Activated T-cell treated with anti-CD3 and anti-CD28 coated beads, Interleukin-2, amount 50 U/mL, for 72 hours (primary cell): ENCODE measurements at regions not wholly inside any gene's neighbourhood (a gene's known extent, or its start where the extent isn't known, plus 50 kb on each side); places are given as distances from the start of the nearest gene placed in this dataset.

Experiments
- ATAC-seq, 2 donors: fragments of 150-1000 bp; cut with Tn5 transposase; replicated peaks in 1 of 2; 2 replicates each; pipeline ENCODE4 v1.10.0; 2021; ENCODE audit warnings: moderate library complexity in 2 of 2, mild to moderate bottlenecking in 1 of 2
- DNase-seq, 2 donors: peaks; one replicate each; pipeline ENCODE4 v3.0.0; 2021 to 2022; ENCODE audit warnings: mixed read lengths in 1 of 2
- H3K27ac Mint-ChIP-seq: one replicate; pipeline ENCODE4 v1.8.0; 2022; ENCODE audit warnings: mild to moderate bottlenecking, moderate library complexity, mixed read lengths
- H3K27me3 Mint-ChIP-seq: one replicate; pipeline ENCODE4 v1.8.0; 2022; ENCODE audit warnings: low read depth, mixed read lengths
- H3K36me3 Mint-ChIP-seq, 2 donors: one replicate each; pipeline ENCODE4 v1.8.0; 2022; ENCODE audit warnings: mixed read lengths in 2 of 2, mild to moderate bottlenecking in 1 of 2; ENCODE audit not compliant: insufficient read depth in 2 of 2
- H3K4me1 Mint-ChIP-seq: one replicate; pipeline ENCODE4 v1.8.0; 2022; ENCODE audit warnings: low read depth, mixed read lengths
- H3K4me3 Mint-ChIP-seq, 2 donors: one replicate each; pipeline ENCODE4 v1.8.0; 2022; ENCODE audit warnings: mild to moderate bottlenecking in 2 of 2, mixed read lengths in 2 of 2, moderate library complexity in 2 of 2
- H3K9me3 Mint-ChIP-seq, 2 donors: one replicate each; pipeline ENCODE4 v1.8.0; 2022; ENCODE audit warnings: mixed read lengths in 2 of 2

GRCh38 chr11:36711104-36711825 is 113.2 kb upstream of the RAG2 start:
- DNase-seq (no peak), ATAC-seq (no peak)
- Mint-ChIP-seq H3K9me3 (no peaks in the 10 kb centered on the region), H3K27me3 (peaks cover 38% of the 10 kb centered on the region), H3K4me3 (no peak overlapping the region), H3K36me3 (no peaks in the 10 kb centered on the region), H3K27ac (no peak overlapping the region), H3K4me1 (no peaks in the 10 kb centered on the region)
